Epithelial cell of esophagus (primary cell): ENCODE measurements at regions not wholly inside any gene's neighbourhood (a gene's known extent, or its start where the extent isn't known, plus 50 kb on each side); places are given as distances from the start of the nearest gene placed in this dataset.

ENCODE experiments used
- DNase-seq: peaks from one replicate; pipeline ENCODE4 v3.0.0; 2010; ENCODE audit warnings: low read depth
- H3K4me3 ChIP-seq: 2 replicates; pipeline ENCODE4 v1.5.1; 2011; ENCODE audit warnings: mild to moderate bottlenecking, low read length, control low read depth
- CTCF ChIP-seq: IDR thresholded peaks from 2 replicates; pipeline ENCODE4 v1.5.1; 2011; ENCODE audit warnings: low read depth, mild to moderate bottlenecking, low read length, control low read depth, inconsistent platforms; ENCODE audit not compliant: insufficient read depth; ENCODE audit errors: missing control alignments

GRCh38 chr5:53250201-53250550, 140.6 kb upstream of the MOCS2 start:
- no peak overlapping the region for H3K4me3 ChIP-seq
- TF ChIP-seq CTCF, result no peak
- no peak for DNase-seq

- H3K4me3 ChIP-seq, result no peak overlapping the region
- DNase-seq, result peak; percentile 65
- no peak for TF ChIP-seq CTCF
Observed at GRCh38 chr5:53253421-53253871, 143.9 kb upstream of the MOCS2 start.

- DNase-seq, result peak; percentile 86
- no peak for TF ChIP-seq CTCF
- no peak overlapping the region for H3K4me3 ChIP-seq
Observed at GRCh38 chr5:53256746-53257145, 147.2 kb upstream of the MOCS2 start.

GRCh38 chr5:53257806-53258373, 148.3 kb upstream of the MOCS2 start:
- DNase-seq, result peak; percentile 97
- no peak for TF ChIP-seq CTCF
- no peak overlapping the region for H3K4me3 ChIP-seq

GRCh38 chr5:53259176-53259575, 149.6 kb upstream of the MOCS2 start:
- TF ChIP-seq CTCF, result no peak
- DNase-seq, result peak; percentile 73
- H3K4me3 ChIP-seq, result no peak overlapping the region

- DNase-seq, result no peak
- no peak overlapping the region for H3K4me3 ChIP-seq
- TF ChIP-seq CTCF, result no peak
Observed at GRCh38 chr5:53260446-53260845, 150.9 kb upstream of the MOCS2 start.

GRCh38 chr5:53261245-53261644, 151.7 kb upstream of the MOCS2 start:
- no peak for TF ChIP-seq CTCF
- no peak for DNase-seq
- no peak overlapping the region for H3K4me3 ChIP-seq
